NCI-H1092 treated with DMSO at 0.1 percent for 48 hours (cell line): ENCODE measurements at regions not wholly inside any gene's neighbourhood (a gene's known extent, or its start where the extent isn't known, plus 50 kb on each side); places are given as distances from the start of the nearest gene placed in this dataset.

Experiments
- DNase-seq: peaks from one replicate; lab custom pipeline; 2025; lab: John Stamatoyannopoulos, UW

DNA sequence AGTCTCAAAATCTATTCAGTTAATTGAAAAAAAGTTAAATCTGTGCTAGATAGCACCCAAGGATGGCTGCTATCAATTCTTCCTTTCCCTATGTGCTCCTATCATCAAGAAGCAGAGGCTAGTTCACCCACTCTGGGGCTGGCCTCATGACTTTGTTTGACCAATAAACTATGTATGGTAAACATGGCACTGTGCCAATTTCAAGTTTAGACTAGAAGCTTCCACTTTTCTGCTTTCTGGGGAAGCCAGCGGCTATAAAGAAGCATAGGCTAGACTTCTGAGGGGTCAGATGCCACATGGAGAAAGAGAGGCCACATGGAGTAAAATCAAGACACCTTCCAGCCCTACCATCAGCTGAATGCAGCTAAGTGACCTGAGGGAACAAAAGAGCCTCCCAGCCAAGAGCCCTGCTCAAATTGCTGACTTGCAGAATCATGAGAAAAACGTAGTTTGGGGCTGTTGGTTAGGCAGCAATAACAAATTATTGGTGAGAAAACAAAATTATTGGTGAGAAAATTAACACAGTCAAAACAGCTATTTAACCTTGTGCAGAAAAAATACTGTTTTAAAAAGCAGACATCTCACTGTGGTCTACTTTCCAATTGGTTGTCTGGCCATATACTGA lies 86.5 kb upstream of the SLC14A2 start:
- peak; percentile 13 for DNase-seq

GRCh38 chr18:45538444-45538843 lies 76.8 kb upstream of the SLC14A2 start:
- no peak for DNase-seq

- DNase-seq = no peak
These were observed 75.8 kb upstream of the SLC14A2 start for GRCh38 chr18:45539491-45539891.

DNA sequence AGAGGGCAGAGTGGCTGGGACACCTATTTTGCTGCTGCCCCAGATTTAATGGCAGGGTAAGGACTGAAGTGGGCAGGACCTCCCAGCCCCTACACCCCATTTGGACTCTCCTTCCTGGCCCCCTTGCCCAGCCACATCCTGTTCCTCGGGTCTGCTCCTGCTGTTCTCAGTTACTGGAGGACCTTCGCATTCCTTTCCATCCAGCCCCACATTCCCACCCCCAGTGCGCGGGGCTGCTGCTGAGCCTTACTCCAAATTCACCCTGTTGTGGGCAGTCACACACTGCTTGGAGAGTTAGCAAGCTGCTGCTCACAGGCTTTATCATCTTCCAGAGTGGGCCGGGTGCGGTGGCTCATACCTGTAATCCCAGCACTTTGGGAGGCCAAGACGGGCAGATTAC lies 75.2 kb upstream of the SLC14A2 start:
- no peak for DNase-seq

GRCh38 chr18:45541421-45541820 lies 73.9 kb upstream of the SLC14A2 start:
- DNase-seq = no peak

GRCh38 chr18:45542043-45542442 lies 73.2 kb upstream of the SLC14A2 start:
- no peak for DNase-seq

- no peak for DNase-seq
These were observed 67.4 kb upstream of the SLC14A2 start for GRCh38 chr18:45547910-45548309.

DNA sequence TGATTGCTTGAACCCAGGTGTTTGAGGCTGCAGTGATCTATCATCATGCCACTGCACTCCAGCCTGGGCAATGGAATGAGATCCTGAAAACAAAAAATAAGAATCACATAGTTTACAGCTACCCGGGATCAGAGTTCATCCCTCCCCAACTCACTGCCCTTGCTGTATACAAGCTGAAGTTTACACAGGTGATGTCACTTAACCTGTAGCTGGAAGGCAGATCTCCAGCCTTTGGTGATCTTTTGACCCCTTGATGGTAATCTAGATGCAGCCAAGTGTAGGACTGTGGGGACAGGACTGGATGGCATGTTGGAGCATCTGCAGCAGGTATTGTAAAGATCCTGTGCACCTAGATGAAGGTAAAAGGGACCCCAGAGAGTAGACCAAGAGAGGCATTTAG lies 66.7 kb upstream of the SLC14A2 start:
- no peak for DNase-seq

GRCh38 chr18:45549290-45549689 lies 66.0 kb upstream of the SLC14A2 start:
- no peak for DNase-seq

DNA sequence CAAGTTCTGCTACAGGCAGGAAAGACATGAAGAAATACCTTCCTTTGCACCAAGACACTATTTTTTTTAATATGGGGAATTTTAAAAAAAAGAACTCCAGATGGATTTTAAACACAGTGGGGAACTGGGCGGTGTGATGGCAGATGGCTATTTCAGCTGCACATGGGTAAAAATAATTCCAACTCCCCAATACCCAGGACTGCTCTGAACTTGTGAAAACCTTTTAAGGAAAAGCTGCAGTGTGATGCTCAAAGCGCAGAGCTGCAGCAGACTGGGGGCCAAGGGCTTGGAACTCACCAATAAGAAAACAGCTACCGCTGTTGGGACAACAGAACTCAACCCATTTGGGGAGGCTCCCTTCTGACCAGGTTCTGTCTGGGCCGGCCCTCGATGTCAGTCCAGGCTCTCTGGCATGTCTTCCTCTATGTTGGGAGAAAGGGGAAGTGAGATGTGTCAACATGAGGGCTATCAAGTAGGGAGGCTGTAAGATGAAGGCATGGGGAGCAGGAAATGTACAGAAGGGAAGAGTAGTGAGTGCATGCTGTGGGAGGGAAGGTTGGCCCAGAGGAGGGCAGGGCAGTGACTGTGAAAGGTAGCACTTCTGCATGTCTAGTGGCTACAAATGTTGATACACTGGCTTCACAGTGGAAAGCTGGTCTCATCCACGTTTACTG lies 64.0 kb upstream of the SLC14A2 start:
- no peak for DNase-seq

GRCh38 chr18:45553723-45554388 lies 61.4 kb upstream of the SLC14A2 start:
- DNase-seq = no peak

GRCh38 chr18:45554389-45554737 lies 60.9 kb upstream of the SLC14A2 start:
- no peak for DNase-seq

DNA sequence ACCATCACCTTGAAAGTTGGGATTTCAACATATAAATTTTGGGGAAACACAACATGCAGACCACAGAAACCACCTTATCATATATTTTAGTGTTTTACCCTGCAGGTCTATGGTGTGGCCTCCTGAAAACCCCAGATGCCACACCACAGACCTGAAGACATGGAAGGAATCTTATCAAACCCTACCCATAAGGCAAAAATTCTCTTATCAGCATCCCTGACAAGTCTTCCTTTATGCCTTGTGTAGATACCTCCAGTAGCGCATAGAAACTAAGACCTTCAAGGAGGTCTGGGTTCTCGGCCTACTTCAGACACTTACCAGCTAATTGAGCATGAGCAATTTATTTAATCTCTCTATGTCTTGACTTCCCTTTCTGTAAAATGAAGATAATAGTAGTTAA lies 59.1 kb upstream of the SLC14A2 start:
- no peak for DNase-seq

DNA sequence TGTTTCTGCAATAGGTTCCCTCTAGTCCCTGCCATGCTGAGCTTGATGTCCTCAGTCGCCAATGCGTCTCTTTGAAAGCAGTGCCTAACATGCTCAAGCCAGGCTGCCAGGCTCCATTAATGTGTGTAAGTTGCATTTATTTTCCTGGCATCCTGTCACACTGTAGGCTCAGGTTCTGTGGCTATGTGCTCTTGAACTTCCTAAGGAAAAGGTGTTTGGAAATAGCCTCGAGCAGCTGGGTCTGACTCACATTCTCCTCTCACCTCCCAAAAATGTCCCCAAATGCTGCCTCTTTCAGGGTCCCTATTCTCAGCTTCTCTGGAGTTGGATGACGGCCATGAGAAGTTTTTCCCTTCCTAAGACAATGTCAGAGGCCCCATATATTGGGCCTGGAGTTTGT lies 58.0 kb upstream of the SLC14A2 start:
- no peak for DNase-seq

DNA sequence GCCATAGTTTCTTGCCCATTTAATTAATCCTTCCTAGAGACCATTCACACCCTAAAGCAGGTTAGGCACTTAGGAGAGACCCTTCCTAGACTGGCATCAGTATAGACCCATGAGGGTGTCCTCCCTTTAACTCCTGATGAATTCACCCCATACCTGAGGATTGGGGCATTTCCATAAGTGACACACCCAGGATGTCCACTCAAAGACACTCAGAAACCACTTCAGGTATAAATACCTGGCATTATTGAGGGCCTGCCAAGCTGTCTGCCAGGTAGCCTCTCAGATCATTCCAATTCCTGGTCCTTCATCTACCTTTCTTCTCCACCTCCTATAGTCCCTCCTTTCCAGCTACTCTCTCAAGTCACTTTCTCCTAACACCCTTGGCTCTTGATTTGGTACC lies 57.5 kb upstream of the SLC14A2 start:
- no peak for DNase-seq

GRCh38 chr18:45559258-45559657 lies 56.0 kb upstream of the SLC14A2 start:
- DNase-seq = no peak

DNA sequence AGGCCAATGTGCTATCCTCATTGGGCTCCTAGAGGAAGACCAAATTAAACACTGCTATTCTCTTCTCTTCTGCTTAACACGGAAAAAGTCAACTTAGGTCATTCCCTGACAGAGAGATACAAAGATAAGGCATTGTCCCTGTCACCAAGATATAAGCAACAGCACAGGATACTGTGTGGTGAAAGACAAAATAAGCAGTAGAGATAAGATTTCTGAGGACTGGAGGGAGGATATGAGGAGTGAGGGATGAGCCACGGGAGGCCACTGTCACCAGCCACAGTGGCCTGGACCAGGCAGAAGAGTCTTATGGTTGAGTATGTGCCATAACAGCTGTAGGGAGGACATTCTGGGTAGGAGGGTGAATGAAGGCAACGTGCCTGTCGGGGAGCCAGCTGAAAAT lies 54.4 kb upstream of the SLC14A2 start:
- DNase-seq = no peak

- DNase-seq = no peak
These were observed 52.5 kb upstream of the SLC14A2 start for GRCh38 chr18:45562567-45563479.

DNA sequence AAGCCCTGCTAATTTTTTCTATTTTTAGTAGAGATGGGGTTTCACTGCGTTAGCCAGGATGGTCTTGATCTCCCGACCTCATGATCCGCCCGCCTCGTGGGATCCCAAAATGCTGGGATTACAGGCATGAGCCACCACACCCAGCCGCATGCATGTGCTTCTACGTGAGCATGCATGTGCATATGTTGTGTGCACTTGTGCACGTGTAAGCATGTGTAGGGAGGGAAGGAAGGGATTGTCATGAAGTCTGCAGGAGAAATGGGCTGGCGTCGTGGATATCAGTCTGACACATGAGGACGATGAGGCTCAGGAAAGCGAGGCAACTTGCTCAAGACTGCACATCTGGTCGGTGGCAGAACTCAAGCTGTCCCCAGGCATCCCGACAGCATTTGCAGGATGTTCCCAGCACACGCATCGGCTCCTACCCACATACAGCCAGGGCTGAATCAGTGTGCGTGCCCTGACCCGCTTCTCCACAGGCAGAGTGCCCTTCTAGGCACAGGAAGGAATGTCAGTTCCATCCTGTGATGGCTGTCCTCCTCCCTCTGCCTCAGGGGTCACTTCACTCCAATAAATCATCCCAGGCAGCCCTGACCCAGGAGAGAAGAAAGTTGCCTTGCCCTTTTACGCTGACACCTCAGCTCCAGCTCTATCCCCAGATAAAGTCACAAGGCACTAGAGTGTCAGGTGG lies 49.9 kb upstream of the SLC14A2 start:
- DNase-seq = no peak
